Rectal smooth muscle tissue (tissue), 1 donor: ENCODE measurements at regions not wholly inside any gene's neighbourhood (a gene's known extent, or its start where the extent isn't known, plus 50 kb on each side); places are given as distances from the start of the nearest gene placed in this dataset.
A peak's percentile ranks its signal among the peaks of the same experiment; 100 is the strongest.
"Not testable (repeated sequence)": the region's sequence is repeated elsewhere in the genome, so short reads cannot be mapped to it uniquely, and the experiment has no call there.

Experiments used
- H3K27ac ChIP-seq: one replicate; pipeline ENCODE4 v1.7.0; 2013; ENCODE audit warnings: low read depth, low read length, inconsistent platforms
- H3K27me3 ChIP-seq: one replicate; pipeline ENCODE4 v1.7.0; 2013; ENCODE audit warnings: low read length; ENCODE audit not compliant: control insufficient read depth, insufficient read depth
- H3K36me3 ChIP-seq: one replicate; pipeline ENCODE4 v1.7.0; 2013; ENCODE audit warnings: low read length; ENCODE audit not compliant: control insufficient read depth, insufficient read depth
- H3K4me1 ChIP-seq: one replicate; pipeline ENCODE4 v1.7.0; 2013; ENCODE audit warnings: low read length; ENCODE audit not compliant: control insufficient read depth, insufficient read depth
- H3K4me3 ChIP-seq: one replicate; pipeline ENCODE4 v1.7.0; 2013; ENCODE audit warnings: low read length
- H3K9ac ChIP-seq: one replicate; pipeline ENCODE4 v1.7.0; 2013; ENCODE audit warnings: low read length

DNA sequence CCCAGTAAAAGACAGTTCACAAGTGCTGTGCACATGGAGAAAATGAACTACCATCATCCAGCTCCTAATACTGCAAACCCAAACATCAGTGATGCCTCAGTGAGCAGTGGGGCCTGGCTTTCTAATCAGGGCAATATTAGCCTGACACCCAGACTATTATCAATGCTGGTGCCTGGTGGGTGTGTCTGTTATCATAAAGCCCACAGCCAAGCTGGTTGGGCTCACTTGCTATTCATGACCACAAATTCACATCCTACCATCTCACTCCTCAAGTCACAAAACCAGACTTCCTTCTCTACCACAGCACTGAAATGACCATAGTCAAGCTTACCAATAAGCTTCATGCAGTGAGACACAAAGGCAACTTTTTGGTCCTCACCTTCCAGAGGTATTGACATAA is 180.8 kb upstream of the PLN start:
- Histone ChIP-seq H3K4me1 (no peaks in the 10 kb centered on the region), H3K27me3 (no peaks in the 10 kb centered on the region)

DNA sequence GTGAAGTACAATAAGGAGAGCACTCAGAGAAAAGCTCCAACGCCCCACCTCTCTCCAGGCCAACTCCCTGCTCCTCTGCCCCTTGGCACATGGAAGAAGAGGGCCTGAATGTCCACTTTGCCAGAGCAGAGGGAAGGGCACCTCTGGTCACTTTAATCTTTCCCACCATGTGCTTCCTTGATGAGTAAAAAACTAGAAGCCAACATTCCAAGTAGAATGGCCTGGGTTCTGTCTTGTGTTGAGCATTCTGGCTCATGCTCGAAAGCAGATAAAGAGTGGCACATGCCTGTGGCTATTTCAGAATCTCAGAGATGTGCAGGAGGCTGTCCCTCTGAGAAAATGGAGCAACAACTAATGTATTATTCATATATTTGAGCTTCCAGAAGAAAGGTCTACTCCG is 177.4 kb upstream of the PLN start:
- Histone ChIP-seq H3K27me3 (no peaks in the 10 kb centered on the region), H3K4me3 (no peak overlapping the region), H3K36me3 (no peaks in the 10 kb centered on the region), H3K4me1 (peaks cover 2% of the 10 kb centered on the region), H3K9ac (no peak overlapping the region), H3K27ac (no peak overlapping the region)

More for the DNA sequence above, 180.8 kb upstream of the PLN start:
- Histone ChIP-seq H3K4me3 (no peak overlapping the region), H3K27ac (no peak overlapping the region), H3K9ac (no peak overlapping the region), H3K36me3 (no peaks in the 10 kb centered on the region)

DNA sequence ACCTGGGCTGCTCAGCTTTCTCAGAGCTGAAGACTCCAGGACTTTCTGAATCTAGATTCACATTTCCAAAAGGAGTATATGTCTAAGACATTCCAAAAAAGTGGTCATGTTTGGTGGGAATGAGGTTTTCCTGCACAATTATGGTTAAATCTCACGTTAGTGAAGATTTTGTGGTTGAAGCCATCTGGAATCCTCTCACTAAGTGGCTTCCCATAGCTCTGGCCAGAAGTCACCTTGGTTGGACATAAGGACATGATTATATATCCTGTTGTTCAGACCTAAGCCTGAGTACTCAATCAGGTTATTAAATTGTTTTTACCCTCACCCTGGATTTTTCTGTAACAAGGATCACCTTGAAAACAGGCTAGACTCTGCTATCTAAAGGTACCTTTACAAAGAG is 176.1 kb upstream of the PLN start:
- H3K4me1 ChIP-seq: peaks cover 2% of the 10 kb centered on the region
- H3K9ac ChIP-seq: no peak overlapping the region
- H3K4me3 ChIP-seq: no peak overlapping the region
- no peaks in the 10 kb centered on the region for H3K36me3 ChIP-seq
- H3K27ac ChIP-seq: no peak overlapping the region
- H3K27me3 ChIP-seq: no peaks in the 10 kb centered on the region

DNA sequence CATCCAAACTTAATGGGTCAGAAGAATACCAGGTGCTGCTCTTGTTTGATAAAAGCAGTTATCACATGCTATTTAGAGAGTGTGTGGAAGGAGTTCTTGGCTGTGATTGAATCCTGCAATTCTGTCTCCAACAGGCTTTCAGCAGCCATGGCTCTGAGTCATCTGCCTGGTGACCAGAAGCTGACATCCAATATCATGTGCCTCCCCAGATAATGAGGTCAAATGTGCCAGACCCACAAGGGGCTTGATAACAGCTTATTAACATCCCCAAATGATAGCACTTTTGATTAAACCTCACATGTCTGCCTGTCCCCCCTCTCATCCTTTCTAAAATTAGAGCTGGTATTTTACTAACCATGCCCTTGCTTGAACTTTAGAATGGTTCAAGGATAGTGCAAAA is 175.7 kb upstream of the PLN start:
- no peaks in the 10 kb centered on the region for H3K27me3 ChIP-seq
- H3K27ac ChIP-seq: no peak overlapping the region
- no peaks in the 10 kb centered on the region for H3K36me3 ChIP-seq
- H3K4me3 ChIP-seq: no peak overlapping the region
- no peak overlapping the region for H3K9ac ChIP-seq
- peaks cover 2% of the 10 kb centered on the region for H3K4me1 ChIP-seq

DNA sequence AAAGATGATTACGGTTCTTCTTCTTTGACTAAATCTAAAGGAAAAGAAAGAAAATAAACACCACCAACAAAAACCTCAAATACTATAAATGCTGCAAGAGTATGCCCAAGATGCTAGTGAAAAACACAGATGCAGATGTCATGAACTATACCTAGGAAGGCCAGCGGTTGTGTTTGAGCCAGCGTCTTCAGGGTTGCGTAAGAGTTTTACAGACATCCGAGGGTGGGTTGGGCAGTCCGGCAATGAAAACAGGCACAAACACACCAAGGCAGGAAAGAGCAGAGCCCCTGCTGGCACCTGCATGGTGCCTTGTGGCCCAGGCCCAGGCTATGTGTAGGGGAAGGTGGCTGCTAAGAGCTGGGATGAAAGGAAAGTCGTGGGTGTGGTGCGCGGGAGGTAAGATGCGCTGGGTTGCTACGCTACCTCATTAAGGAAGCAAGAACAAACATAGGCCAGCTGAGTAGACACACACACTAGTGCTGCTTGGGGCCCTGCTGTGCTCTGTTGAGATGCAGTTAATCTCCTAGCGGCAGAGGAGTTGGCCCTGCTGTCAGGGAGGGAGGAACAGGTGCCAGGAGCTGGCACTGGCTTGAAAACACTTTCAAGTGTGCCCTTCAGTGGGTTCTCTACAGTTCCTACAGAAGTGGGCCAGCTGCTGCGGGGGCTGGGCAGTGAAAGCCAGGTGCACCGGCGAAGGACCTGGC is 170.2 kb upstream of the PLN start:
- peaks cover 3% of the 10 kb centered on the region for H3K4me1 ChIP-seq
- H3K27ac ChIP-seq: no peak overlapping the region
- H3K4me3 ChIP-seq: no peak overlapping the region
- H3K27me3 ChIP-seq: no peaks in the 10 kb centered on the region
- no peaks in the 10 kb centered on the region for H3K36me3 ChIP-seq
- H3K9ac ChIP-seq: no peak overlapping the region

DNA sequence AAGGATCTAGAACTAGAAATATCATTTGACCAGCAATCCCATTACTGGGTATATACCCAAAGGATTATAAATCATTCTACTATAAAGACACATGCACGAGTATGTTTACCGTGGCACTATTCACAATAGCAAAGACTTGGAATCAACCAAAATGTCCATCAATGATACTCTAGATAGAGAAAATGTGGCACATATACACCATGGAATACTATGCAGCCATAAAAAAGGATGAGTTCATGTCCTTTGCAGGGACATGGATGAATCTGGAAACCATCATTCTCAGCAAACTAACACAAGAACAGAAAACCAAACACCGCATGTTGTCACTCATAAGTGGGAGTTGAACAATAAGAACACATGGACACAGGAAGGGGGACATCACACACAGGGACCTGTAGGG is 167.5 kb upstream of the PLN start:
- not testable (repeated sequence) for H3K27ac ChIP-seq, H3K27me3 ChIP-seq, H3K4me1 ChIP-seq, H3K9ac ChIP-seq, H3K36me3 ChIP-seq, H3K4me3 ChIP-seq

DNA sequence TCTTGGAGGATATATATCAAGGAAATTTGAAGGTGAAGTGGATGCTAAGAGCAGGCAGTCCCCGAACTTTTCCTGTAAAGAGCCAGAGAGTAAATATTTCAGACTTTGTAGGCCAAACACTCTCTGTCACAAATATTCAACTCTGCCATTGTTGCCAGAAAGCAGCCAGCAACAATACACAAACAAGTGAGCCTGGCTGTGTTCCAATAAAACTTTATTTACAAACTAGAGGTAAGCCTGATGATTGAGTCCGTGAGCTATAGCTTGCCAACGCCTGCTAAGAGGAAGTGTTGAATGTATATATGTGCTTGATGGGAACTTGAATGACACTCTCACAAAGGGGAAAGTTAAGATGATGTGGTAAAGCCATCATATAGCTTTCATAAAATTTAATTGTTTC is 166.0 kb upstream of the PLN start:
- peak overlapping the region; percentile 24 for H3K27ac ChIP-seq
- no peaks in the 10 kb centered on the region for H3K27me3 ChIP-seq
- H3K36me3 ChIP-seq: no peaks in the 10 kb centered on the region
- no peak overlapping the region for H3K9ac ChIP-seq
- no peak overlapping the region for H3K4me3 ChIP-seq
- H3K4me1 ChIP-seq: peaks cover 3% of the 10 kb centered on the region

DNA sequence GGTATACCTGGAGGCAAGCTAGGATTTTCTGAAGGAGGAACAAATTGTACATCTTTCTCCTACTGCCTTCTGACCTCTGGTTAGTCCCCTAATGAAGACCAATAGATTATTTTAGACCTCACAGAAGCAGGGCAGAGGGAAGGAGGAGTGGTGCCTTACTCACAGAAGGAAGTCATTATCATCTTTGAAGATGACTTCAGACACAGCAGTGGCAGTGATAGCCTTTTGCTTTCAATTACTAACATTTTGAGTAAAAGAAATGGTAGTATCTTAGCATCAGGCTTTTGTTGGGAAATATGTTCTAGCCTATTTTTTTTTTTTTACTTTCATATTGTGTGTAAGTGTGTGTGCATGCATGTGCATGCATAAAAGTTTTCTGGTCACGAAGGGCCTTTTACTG is 164.2 kb upstream of the PLN start:
- Histone ChIP-seq H3K27me3 (no peaks in the 10 kb centered on the region), H3K4me3 (no peak overlapping the region), H3K27ac (no peak overlapping the region), H3K36me3 (no peaks in the 10 kb centered on the region), H3K4me1 (peaks cover 3% of the 10 kb centered on the region), H3K9ac (no peak overlapping the region)

DNA sequence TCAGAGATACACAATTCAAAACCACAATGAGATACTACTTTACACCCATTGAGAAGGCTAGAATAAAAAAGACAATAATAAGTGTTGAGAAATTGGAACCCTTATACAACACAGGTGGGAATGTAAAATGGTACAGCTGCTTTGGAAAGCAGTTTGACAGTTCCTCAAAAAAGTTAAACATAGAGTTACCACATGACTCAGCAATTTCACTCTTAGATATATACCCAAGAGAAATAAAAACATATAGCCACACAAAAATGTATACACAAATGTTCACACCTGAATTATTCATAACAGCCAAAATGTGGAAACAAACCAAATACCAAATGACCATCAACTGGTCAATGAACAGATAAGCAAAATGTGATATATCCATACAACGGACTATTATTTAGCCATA is 161.1 kb upstream of the PLN start:
- H3K4me3 ChIP-seq: no peak overlapping the region
- no peak overlapping the region for H3K9ac ChIP-seq
- H3K27ac ChIP-seq: no peak overlapping the region
- peaks cover under 1% of the 10 kb centered on the region for H3K4me1 ChIP-seq
- H3K27me3 ChIP-seq: no peaks in the 10 kb centered on the region
- H3K36me3 ChIP-seq: no peaks in the 10 kb centered on the region

DNA sequence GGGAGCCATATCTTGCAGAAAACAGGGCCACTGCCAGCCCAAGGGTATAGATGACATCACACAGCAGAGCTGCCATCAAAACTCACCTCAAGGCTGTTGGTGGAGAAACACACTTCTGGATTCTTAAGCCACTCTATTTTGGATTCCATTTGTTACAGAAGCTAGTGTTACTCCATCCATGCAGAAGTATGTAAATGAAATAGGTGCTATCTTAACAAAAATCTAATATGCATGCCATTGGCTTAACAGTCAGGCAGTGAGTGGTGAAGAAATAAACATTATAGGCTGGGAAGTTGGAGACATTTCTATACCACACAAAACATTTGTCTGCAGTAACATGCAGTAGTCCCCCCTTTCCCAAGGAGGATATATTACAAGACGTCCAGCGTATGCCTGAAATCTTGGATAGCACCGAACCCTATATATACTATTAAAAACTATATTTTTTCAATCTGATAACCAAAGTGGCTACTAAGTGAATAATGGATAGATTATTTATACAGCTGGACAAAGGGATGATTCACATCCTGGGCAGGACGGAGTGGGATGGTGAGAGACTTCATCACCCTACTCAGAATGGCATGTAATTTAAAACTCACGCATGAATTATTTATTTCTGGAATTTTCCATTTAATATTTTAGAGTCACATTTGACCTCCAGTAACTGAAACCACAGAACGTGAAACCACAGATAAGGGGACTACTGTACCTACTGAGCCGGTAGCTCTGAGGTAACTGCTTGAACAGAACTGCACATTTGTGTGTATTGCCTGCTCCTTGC is 160.0 kb upstream of the PLN start:
- Histone ChIP-seq H3K9ac (no peak overlapping the region), H3K4me3 (no peak overlapping the region), H3K27ac (no peak overlapping the region), H3K4me1 (no peaks in the 10 kb centered on the region), H3K27me3 (no peaks in the 10 kb centered on the region), H3K36me3 (no peaks in the 10 kb centered on the region)

DNA sequence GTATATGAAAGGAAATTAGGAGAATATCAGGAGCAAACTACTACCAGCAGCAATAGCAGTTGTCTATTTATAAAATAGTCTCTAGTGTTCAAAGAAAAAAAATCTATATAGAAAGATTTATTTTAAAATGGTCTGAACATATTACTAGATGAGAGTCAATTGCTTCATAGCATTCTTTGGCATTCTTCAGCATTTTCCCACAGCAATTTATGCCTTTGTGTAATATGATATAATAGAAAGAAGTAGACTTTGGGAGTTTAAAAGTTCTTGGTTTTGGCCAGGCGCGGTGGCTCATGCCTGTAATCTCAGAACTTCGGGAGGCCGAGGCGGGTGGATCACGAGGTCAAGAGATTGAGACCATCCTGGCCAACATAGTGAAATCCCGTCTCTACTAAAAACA is 157.0 kb upstream of the PLN start:
- H3K4me3 ChIP-seq: no peak overlapping the region
- H3K27ac ChIP-seq: no peak overlapping the region
- no peaks in the 10 kb centered on the region for H3K4me1 ChIP-seq
- H3K27me3 ChIP-seq: no peaks in the 10 kb centered on the region
- no peaks in the 10 kb centered on the region for H3K36me3 ChIP-seq
- no peak overlapping the region for H3K9ac ChIP-seq

DNA sequence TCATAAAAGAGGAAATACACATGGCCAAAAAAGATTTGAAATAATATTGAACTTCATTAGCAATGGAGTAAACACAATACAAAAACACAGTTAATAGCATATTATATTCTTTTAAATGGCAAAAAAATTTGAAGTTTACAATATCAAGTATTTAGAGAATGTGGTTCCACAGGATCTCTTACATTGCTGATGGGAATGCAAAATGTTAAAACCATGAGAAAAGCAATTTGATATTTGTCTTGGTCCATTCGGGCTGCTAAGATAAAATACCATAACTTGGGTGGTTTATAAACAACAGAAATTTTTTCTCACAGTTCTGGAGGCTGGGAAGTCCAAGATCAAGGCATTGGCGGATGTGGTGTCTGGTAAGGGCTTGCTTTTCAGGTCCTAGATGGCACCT is 154.0 kb upstream of the PLN start:
- Histone ChIP-seq H3K36me3 (no peaks in the 10 kb centered on the region), H3K27me3 (no peaks in the 10 kb centered on the region), H3K9ac (no peak overlapping the region), H3K4me3 (no peak overlapping the region), H3K27ac (no peak overlapping the region), H3K4me1 (no peaks in the 10 kb centered on the region)

DNA sequence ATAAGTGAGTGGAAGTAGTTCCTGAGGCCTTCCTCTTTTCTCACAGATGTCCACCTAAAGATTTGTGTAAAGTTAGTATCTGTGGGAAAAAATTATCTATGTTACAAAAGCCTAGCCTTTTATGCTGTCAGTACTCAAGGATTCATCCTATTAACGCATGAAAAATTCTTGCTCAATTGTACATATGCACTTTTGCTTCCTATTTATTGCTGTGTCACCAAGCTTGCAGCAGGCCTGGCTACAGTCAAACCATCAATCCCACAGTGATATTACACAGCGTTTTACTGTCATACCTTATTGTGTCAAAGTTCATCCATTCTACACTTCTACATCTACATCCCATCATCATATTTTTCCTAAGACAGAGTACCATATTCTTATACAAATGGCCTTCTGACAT is 151.1 kb upstream of the PLN start:
- no peak overlapping the region for H3K9ac ChIP-seq
- no peaks in the 10 kb centered on the region for H3K36me3 ChIP-seq
- no peaks in the 10 kb centered on the region for H3K4me1 ChIP-seq
- H3K4me3 ChIP-seq: no peak overlapping the region
- H3K27me3 ChIP-seq: no peaks in the 10 kb centered on the region
- no peak overlapping the region for H3K27ac ChIP-seq
